PC-3 (cell line): ENCODE measurements at regions not wholly inside any gene's neighbourhood (a gene's known extent, or its start where the extent isn't known, plus 50 kb on each side); places are given as distances from the start of the nearest gene placed in this dataset.

Source experiments
- EZH2phosphoT487 ChIP-seq: fragments of 300-600 bp; sonication (generic); IDR thresholded peaks from 2 replicates; pipeline ENCODE4 v1.6.1; 2018; ENCODE audit warnings: mild to moderate bottlenecking, antibody characterized with exemption, low read length, borderline replicate concordance
- TF ChIP-seq, protein P1 (sequence below): fragments of 300-600 bp; sonication (generic); conservative IDR thresholded peaks from 2 replicates; pipeline ENCODE4 v1.5.1; 2017; ENCODE audit warnings: antibody characterized with exemption, low read depth, mild to moderate bottlenecking, low read length

DNA sequence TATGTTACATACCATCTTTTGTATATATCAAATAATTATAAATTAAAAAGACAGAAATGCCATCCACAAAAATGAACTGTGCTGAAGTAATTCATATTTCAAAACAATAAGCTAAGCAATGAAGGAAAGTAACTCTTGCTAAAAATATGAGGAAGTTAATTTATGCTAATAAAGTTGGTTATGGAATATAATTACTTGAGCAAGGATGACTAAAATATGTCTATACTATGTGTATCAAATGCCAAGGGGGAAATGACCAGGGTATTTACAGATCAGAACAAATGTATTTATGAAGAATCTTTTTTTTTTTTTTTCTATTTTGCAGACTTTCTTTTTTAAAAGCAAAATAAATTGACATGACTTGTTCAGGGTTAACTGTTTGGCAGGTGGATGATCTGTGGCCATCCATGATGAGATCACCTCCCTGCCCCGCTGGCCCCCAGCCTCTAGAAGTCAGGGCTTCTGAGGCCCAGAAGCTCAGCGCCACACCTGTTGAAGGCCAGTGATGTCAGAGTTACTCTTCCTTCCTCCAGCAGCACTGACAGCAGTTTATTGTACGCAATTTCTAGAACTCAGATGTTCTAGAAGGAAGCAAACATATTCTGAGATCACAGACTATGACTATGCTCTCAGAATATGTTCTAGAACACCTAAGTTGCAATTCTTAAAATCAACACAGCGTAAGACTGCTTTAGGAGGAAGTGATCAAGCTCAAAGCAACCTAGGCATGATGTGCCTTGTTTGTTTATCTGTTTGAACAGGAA, 196.1 kb upstream of the KLF14 start:
- TF ChIP-seq, protein P1, sequence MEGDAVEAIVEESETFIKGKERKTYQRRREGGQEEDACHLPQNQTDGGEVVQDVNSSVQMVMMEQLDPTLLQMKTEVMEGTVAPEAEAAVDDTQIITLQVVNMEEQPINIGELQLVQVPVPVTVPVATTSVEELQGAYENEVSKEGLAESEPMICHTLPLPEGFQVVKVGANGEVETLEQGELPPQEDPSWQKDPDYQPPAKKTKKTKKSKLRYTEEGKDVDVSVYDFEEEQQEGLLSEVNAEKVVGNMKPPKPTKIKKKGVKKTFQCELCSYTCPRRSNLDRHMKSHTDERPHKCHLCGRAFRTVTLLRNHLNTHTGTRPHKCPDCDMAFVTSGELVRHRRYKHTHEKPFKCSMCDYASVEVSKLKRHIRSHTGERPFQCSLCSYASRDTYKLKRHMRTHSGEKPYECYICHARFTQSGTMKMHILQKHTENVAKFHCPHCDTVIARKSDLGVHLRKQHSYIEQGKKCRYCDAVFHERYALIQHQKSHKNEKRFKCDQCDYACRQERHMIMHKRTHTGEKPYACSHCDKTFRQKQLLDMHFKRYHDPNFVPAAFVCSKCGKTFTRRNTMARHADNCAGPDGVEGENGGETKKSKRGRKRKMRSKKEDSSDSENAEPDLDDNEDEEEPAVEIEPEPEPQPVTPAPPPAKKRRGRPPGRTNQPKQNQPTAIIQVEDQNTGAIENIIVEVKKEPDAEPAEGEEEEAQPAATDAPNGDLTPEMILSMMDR: no peak
- no peak for TF ChIP-seq EZH2phosphoT487
